ENCODE measurements at regions not wholly inside any gene's neighbourhood (a gene's known extent, or its start where the extent isn't known, plus 50 kb on each side); places are given as distances from the start of the nearest gene placed in this dataset.

- H3K9me2 ChIP-seq (replicated peaks; ENCODE audit: insufficient read depth, low read length): no peaks in the 10 kb centered on the region
- H3K9ac ChIP-seq (ENCODE audit: low read length): no peak overlapping the region
- no peak overlapping the region for H2AFZ ChIP-seq (ENCODE audit: low read depth, low read length, severe bottlenecking)
- H4K20me1 ChIP-seq (ENCODE audit: low read depth, low read length): no peaks in the 10 kb centered on the region
- no peak overlapping the region for H3K27ac ChIP-seq (ENCODE audit: low read depth, low read length)
- TF ChIP-seq CTCF (IDR thresholded peaks at IDR 0.05; ENCODE audit: insufficient read depth, low read length, poor library complexity, severe bottlenecking): no peak
- TF ChIP-seq EZH2phosphoT487 (conservative IDR thresholded peaks at IDR 0.05; ENCODE audit: low read length): no peak
- no peak overlapping the region for H3K4me3 ChIP-seq (ENCODE audit: insufficient read depth, low read length, poor library complexity, severe bottlenecking)
- no peaks in the 10 kb centered on the region for H3K36me3 ChIP-seq (ENCODE audit: low read length)
- H3K9me3 ChIP-seq (ENCODE audit: insufficient read depth, low read length): no peaks in the 10 kb centered on the region
- H3K27me3 ChIP-seq (ENCODE audit: low read length): no peaks in the 10 kb centered on the region
- no peaks in the 10 kb centered on the region for H3F3A ChIP-seq (ENCODE audit: insufficient read depth)
- H3K79me2 ChIP-seq (ENCODE audit: insufficient read depth, low read length): no peaks in the 10 kb centered on the region
- H3K4me2 ChIP-seq (ENCODE audit: low read depth, low read length, poor library complexity, severe bottlenecking): no peak overlapping the region
These were observed 722.6 kb downstream of the GATA3 start for GRCh38 chr10:8776926-8777622.

GRCh38 chr10:8778713-8779112 is 724.2 kb downstream of the GATA3 start:
- H3K9me2 ChIP-seq (replicated peaks; ENCODE audit: insufficient read depth, low read length): no peaks in the 10 kb centered on the region
- no peak overlapping the region for H3K9ac ChIP-seq (ENCODE audit: low read length)
- H3K27ac ChIP-seq (ENCODE audit: low read depth, low read length): no peak overlapping the region
- H3K4me2 ChIP-seq (ENCODE audit: low read depth, low read length, poor library complexity, severe bottlenecking): no peak overlapping the region
- no peaks in the 10 kb centered on the region for H4K20me1 ChIP-seq (ENCODE audit: low read depth, low read length)
- no peaks in the 10 kb centered on the region for H3F3A ChIP-seq (ENCODE audit: insufficient read depth)
- no peaks in the 10 kb centered on the region for H3K9me3 ChIP-seq (ENCODE audit: insufficient read depth, low read length)
- H2AFZ ChIP-seq (ENCODE audit: low read depth, low read length, severe bottlenecking): no peak overlapping the region
- no peaks in the 10 kb centered on the region for H3K36me3 ChIP-seq (ENCODE audit: low read length)
- H3K79me2 ChIP-seq (ENCODE audit: insufficient read depth, low read length): no peaks in the 10 kb centered on the region
- TF ChIP-seq CTCF (IDR thresholded peaks at IDR 0.05; ENCODE audit: insufficient read depth, low read length, poor library complexity, severe bottlenecking) (no peak), EZH2phosphoT487 (conservative IDR thresholded peaks at IDR 0.05; ENCODE audit: low read length) (no peak)
- H3K27me3 ChIP-seq (ENCODE audit: low read length): no peaks in the 10 kb centered on the region
- H3K4me3 ChIP-seq (ENCODE audit: insufficient read depth, low read length, poor library complexity, severe bottlenecking): no peak overlapping the region

GRCh38 chr10:8787649-8788048 is 733.2 kb downstream of the GATA3 start:
- Histone ChIP-seq H3K27ac (ENCODE audit: low read depth, low read length) (no peak overlapping the region), H3K4me3 (ENCODE audit: insufficient read depth, low read length, poor library complexity, severe bottlenecking) (no peak overlapping the region), H3K9me3 (ENCODE audit: insufficient read depth, low read length) (peaks cover 10% of the 10 kb centered on the region; the same call in 1 of the 2 replicates), H3K36me3 (ENCODE audit: low read length) (no peaks in the 10 kb centered on the region), H3F3A (ENCODE audit: insufficient read depth) (no peaks in the 10 kb centered on the region), H3K4me2 (ENCODE audit: low read depth, low read length, poor library complexity, severe bottlenecking) (no peak overlapping the region), H3K27me3 (ENCODE audit: low read length) (no peaks in the 10 kb centered on the region), H3K79me2 (ENCODE audit: insufficient read depth, low read length) (no peaks in the 10 kb centered on the region), H4K20me1 (ENCODE audit: low read depth, low read length) (no peaks in the 10 kb centered on the region), H3K9me2 (replicated peaks; ENCODE audit: insufficient read depth, low read length) (no peaks in the 10 kb centered on the region), H2AFZ (ENCODE audit: low read depth, low read length, severe bottlenecking) (no peak overlapping the region), H3K9ac (ENCODE audit: low read length) (no peak overlapping the region)
- no peak for TF ChIP-seq CTCF (IDR thresholded peaks at IDR 0.05; ENCODE audit: insufficient read depth, low read length, poor library complexity, severe bottlenecking)
- no peak for TF ChIP-seq EZH2phosphoT487 (conservative IDR thresholded peaks at IDR 0.05; ENCODE audit: low read length)
